ENCODE measurements at regions not wholly inside any gene's neighbourhood (a gene's known extent, or its start where the extent isn't known, plus 50 kb on each side); places are given as distances from the start of the nearest gene placed in this dataset.

GRCh38 chr6:165758441-165758840, 95.4 kb upstream of the PDE10A start:
- no peak for DNase-seq (ENCODE audit: low read depth in 2 of 2)

GRCh38 chr6:165755583-165755982, 92.5 kb upstream of the PDE10A start:
- DNase-seq (ENCODE audit: low read depth in 2 of 2): no peak

- DNase-seq (ENCODE audit: low read depth in 2 of 2): no peak
Observed at GRCh38 chr6:165753506-165753905, 90.5 kb upstream of the PDE10A start.

GRCh38 chr6:165752451-165752850, 89.4 kb upstream of the PDE10A start:
- no peak for DNase-seq (ENCODE audit: low read depth in 2 of 2)

- DNase-seq (ENCODE audit: low read depth in 2 of 2): no peak
Observed at GRCh38 chr6:165751486-165751885, 88.4 kb upstream of the PDE10A start.

- DNase-seq (ENCODE audit: low read depth in 2 of 2): no peak
Observed at GRCh38 chr6:165749163-165749562, 86.1 kb upstream of the PDE10A start.

GRCh38 chr6:165748390-165748789, 85.3 kb upstream of the PDE10A start:
- no peak for DNase-seq (ENCODE audit: low read depth in 2 of 2)

- DNase-seq (ENCODE audit: low read depth in 2 of 2): no peak
Observed at GRCh38 chr6:165747963-165748362, 84.9 kb upstream of the PDE10A start.

GRCh38 chr6:165746331-165746730, 83.3 kb upstream of the PDE10A start:
- no peak for DNase-seq (ENCODE audit: low read depth in 2 of 2)

GRCh38 chr6:165745492-165745891, 82.5 kb upstream of the PDE10A start:
- no peak for DNase-seq (ENCODE audit: low read depth in 2 of 2)

- DNase-seq (ENCODE audit: low read depth in 2 of 2): peak; percentile 41 to 42
Observed at GRCh38 chr6:165744555-165745228, 81.7 kb upstream of the PDE10A start.

GRCh38 chr6:165743366-165743898, 80.4 kb upstream of the PDE10A start:
- no peak for DNase-seq (ENCODE audit: low read depth in 2 of 2)

GRCh38 chr6:165742047-165742446, 79.0 kb upstream of the PDE10A start:
- DNase-seq (ENCODE audit: low read depth in 2 of 2): no peak

GRCh38 chr6:165737396-165737795, 74.4 kb upstream of the PDE10A start:
- DNase-seq (ENCODE audit: low read depth in 2 of 2): no peak

- DNase-seq (ENCODE audit: low read depth in 2 of 2): no peak
Observed at GRCh38 chr6:165735065-165735464, 72.0 kb upstream of the PDE10A start.

GRCh38 chr6:165733489-165733791, 70.4 kb upstream of the PDE10A start:
- no peak for DNase-seq (ENCODE audit: low read depth in 2 of 2)

GRCh38 chr6:165732696-165733488, 69.9 kb upstream of the PDE10A start:
- no peak for DNase-seq (ENCODE audit: low read depth in 2 of 2)

- DNase-seq (ENCODE audit: low read depth in 2 of 2): no peak
Observed at GRCh38 chr6:165729307-165729936, 66.4 kb upstream of the PDE10A start.

GRCh38 chr6:165728216-165728615, 65.2 kb upstream of the PDE10A start:
- DNase-seq (ENCODE audit: low read depth in 2 of 2): no peak

GRCh38 chr6:165726965-165727381, 63.9 kb upstream of the PDE10A start:
- no peak for DNase-seq (ENCODE audit: low read depth in 2 of 2)

- DNase-seq (ENCODE audit: low read depth in 2 of 2): no peak
Observed at GRCh38 chr6:165726290-165726875, 63.3 kb upstream of the PDE10A start.

- DNase-seq (ENCODE audit: low read depth in 2 of 2): no peak
Observed at GRCh38 chr6:165725201-165725600, 62.2 kb upstream of the PDE10A start.
